GM18858 (cell line): ENCODE measurements at regions not wholly inside any gene's neighbourhood (a gene's known extent, or its start where the extent isn't known, plus 50 kb on each side); places are given as distances from the start of the nearest gene placed in this dataset.
"Not testable (repeated sequence)": the region's sequence is repeated elsewhere in the genome, so short reads cannot be mapped to it uniquely, and the experiment has no call there.

Source experiments
- ATAC-seq: cut with Tn5 transposase; IDR thresholded peaks from one replicate; pipeline ENCODE4 v1.9.1; 2021; ENCODE audit not compliant: unreplicated experiment

DNA sequence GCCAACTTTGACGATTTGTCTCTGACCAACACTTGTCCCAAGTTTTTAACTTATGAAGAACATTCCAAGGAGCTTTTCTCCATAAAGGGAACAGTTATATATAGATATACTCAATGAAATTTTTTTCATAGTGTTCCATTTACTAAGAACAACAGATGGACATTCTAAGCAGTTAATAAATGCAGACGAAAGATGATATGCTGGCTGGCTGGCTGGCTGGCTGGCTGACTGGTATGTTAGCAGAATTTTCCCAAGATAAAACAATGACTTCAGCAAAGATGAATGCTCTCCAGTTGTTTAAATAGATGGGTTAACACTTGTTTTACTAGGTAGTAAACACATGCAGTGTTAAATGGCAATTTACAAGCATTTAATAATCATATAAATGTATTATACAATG is 62.2 kb downstream of the SPANXN3 start:
- ATAC-seq, result no peak

DNA sequence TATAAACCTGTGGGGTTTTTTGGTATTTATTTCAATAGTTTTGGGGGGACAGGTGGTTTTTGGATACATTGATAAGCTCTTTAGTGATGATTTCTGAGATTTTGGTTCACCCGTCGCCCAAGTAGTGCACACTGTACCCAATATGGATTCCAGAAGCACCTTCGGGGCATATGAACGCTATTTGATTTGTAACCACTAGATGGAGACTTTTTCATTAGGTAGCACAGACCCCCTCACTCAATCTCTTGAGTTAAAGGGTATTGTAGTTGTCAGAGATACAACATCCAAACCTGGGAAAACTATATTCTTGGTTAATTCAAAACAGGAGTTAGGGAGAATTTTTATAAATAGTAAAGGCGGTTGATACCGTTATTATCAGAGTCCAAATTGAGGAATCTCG is 79.8 kb downstream of the SPANXN3 start:
- no peak for ATAC-seq

DNA sequence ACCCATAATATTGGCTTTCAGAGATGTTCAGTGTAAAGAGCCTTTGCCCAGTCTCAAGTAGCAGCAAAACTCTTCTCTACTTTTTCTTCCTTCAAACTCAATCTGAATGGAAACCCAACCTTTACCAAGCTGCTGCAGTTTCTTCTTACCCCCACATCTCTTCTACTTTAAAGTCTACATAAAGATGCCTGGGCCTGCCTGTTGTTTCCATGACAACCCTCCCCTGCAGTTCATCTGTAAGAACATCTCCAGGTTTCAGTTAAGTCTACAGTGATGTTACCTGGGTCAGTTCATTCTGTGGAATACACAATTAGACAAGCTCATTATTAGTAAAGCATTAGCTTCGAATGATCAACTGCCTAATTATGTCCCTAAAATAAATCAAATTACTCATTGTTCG is 81.4 kb downstream of the SPANXN3 start:
- ATAC-seq, result no peak

DNA sequence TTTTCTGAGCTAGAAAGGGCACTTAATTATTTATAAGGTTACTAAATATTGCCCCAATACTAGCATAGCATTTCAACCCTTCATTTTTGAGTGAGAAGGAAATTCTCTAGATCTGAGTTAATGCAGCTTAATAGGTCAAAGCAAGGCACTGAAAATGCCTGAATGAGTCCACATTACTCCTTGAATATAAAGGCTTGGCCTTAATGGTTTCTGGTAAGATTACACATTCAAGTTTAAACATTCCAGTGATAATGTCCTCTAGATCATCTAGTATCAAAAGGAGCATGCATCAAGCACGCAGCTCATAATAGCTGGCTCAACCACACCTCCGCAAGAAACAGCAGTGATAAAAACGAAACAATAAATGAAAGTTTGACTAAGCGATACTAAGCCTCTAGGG is 87.5 kb downstream of the SPANXN3 start:
- ATAC-seq, result no peak

DNA sequence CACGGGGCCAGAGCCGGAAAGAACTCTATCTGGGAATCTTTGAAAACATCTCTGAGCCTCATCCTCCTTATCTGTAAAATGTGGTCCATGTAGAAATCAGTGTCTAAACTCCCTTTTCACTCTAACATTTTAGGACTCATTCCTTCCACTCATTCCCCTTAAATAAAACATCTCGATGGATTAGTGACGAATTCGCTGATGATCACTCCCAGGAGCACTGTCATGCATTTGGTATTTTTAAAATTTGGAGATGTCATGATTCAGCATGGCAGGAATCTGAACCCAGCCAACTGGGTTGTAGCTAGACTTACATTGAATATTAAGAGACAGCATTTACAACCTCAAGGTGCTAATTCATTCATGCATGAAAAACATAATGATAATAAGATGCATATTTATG is 88.1 kb downstream of the SPANXN3 start:
- no peak for ATAC-seq

DNA sequence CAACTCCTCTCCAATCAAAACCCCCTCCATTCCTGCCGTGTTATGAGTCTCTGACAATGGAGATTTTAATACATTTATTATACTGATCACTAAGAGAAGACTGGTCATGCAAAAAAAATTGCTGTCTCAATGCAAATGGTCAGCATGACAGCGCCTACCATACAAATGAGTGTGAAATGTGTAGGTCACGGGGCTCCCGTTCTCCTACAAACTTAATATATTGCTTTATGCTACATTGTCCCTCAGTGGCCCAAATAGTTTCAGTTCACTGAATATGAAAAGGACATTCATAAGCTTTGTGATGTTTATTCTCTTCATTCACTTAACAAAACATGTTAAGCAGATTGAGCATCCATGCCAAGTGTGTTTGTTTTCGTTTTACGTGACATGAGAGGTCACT is 116.1 kb downstream of the SPANXN3 start:
- no peak for ATAC-seq

DNA sequence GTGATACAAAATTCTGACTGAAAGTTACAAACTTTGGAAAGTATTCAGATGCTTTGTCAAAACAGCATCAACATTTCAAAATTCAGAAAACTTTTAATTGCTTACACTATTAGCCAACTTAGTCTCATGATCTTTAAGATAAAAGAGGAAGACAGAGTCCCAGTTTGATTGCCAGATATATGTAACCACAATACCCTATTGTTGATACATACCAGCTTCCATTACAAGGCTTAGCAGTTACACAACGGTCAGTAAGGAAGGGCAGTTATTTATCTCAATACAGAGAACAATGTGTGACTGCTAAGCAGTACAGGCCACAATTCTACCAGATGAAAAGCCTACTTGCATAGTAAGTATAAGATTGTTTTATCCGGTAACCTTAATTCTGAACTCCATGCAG is 138.4 kb downstream of the SPANXN3 start:
- no peak for ATAC-seq

DNA sequence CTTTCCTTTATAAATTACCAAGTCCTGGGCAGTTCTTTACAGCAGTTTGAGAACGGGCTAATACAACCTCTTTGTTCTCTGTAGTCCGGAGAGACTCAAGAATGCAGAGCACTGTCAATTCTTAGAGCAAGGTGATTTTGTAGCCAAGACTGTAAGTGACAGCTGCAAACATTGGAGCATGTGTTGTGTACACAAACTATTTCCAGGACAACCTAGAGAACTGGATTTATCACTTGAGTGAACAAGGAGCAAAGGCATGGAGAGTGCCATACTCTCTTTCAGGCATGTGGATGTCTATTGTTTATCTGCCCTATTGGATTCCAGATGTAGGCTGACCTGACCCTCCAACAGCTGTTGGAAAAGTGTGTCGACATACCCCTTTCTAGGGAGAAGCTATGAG is 153.9 kb downstream of the SPANXN3 start:
- no peak for ATAC-seq

DNA sequence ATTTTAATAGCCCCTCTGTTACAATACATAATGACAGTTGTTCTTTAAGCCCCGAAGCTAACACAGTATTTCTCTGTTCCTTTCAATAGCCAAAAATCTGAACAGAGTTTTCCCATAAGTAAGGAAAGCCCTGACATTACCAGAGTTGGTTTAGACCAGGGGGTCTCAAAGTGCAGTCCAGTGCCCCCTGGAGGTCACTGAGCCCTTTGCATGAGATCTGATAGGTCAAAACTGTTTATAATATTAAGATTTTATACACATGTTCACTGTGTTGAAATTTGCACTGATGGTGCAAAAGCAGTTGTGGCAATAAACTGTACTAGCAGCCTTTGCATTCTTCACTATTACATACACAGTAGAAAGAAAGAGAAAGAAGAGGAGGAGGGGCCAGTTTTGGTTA is 177.1 kb downstream of the SPANXN3 start:
- no peak for ATAC-seq

DNA sequence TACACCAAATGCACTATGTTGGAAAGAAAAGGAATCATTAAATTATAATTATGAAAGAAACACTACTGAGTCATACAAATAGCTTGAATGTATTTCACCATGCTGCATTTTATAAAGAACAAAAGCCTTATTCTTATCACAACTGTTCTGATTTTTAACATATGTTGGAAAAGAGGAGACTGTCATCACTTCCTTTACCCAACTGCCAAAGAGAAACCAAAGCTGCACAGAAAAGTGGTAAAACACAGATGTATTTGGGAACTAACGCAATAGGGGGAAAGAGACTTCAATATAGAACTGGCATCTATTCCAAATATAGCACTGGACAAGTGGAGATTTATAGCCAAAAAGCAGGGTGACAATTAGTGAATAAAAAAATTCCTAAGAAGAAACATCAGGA is 181.0 kb downstream of the SPANXN3 start:
- no peak for ATAC-seq

DNA sequence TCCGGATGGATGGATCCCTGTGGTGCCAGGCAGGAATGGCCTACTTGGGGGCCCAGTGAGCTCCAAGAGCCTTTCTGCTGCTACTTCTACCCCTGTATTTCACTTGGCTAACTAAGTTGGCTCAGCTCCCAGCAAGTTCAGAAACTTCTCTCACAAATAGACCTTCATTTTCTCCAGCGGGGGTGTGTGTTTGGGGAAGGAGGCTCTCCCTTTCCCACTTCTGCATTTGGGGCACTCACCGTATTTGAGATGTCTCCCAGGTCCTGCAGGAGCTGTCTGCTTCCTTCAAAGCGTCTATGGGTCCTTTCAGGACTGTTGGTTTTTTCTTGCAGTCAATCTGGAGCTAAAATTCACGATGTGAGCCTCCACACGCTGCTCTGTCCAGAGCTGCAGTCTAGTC is 197.7 kb downstream of the SPANXN3 start:
- no peak for ATAC-seq

DNA sequence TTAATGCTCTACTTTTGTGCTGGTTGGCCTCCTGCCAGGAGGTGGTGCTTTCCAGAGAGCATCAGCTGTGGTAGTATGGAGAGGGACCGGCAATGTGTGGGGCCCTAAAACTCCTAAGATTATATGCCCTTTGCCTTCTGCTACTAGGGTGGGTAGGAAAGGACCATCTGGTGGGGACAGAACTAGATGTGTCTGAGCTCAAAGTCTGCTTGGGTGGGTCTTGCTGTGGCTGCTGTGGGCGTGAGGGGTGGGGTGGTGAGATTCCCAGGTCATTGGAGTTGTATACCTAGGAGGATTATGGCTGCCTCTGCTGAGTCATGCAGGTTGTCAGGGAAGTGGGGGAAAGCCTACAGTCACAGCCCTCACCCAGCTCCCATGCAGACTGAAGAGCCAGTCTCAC is 198.4 kb downstream of the SPANXN3 start:
- not testable (repeated sequence) for ATAC-seq

DNA sequence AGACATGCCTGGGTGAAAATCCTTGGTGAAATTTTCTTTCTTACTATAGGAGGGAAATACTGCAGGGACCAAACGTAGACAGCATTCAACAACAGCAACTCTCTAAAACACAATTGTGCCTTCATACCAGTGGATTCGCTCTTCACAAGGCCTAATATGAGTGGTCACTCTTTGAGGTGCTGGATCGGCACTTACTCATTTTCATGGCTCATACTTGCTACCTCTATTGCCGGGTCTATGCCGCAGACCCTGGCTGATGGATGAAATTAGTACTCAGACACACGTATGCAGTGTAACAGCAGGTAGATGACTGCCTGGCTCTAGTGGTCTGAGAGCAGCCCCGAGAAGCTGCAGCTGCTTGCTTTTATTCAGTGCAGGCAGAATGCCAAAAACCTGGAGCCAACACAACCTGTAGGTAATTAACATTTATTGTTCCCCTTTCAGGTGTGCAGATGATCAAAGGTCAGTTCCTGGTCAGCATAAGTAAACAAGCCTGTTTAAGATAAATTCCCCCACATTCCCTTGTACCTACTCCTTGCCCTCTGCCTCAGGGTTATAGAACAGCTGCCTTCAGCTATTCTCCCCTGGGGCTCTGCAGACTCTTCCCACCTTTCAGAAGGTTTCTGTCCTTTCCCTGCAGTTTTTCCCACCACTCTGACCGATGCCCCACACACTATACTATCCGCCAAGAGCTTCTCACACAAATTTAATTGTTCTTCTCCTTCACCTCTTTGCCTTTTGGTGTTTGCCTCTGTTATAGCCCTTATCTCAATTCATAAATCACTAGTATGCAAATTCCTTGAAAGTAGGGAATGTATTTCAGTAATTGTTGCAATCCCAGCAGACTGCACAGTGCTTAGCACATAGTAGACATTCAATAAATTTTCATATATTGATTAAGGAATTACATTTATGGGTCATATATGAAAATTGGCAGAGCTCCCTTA is 210.0 kb downstream of the SPANXN3 start:
- no peak for ATAC-seq

DNA sequence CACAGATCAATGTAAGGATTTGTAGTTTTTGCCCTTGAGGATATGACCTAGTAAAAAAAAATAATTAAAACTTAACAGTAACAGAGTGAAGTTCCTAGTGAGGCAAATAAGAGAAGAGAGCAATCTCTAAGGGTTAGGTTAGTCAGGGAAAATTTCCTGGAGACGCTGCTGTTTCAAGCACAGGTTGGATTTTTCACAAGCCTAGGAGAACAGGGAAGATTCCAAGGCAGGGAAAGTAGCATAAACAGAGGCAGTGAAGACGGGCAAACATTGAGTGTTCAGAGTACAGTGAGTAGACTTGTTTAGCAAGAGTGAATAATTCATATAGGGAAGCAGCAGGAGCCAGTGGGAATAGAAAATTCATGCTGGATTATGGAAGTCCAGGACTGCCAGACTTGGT is 212.8 kb downstream of the SPANXN3 start:
- no peak for ATAC-seq

DNA sequence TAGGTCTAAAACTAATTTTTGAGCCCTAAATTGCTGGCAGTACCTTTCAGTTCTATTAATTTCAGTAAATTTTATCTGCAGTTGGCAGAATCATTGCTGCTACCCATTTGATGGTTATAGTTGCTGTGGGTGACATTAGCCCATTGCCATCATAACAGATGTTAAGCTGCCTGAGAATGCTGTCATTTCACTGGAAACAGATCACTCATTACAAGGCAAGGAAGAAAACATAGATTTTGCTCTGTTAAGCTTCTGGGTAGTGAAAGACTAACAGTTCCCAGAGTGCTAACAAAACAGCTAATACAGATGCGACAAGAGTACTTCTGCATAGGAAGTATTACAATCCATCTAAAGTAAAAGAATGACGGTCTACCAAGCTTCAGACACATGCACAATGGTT is 213.2 kb downstream of the SPANXN3 start:
- ATAC-seq, result no peak

DNA sequence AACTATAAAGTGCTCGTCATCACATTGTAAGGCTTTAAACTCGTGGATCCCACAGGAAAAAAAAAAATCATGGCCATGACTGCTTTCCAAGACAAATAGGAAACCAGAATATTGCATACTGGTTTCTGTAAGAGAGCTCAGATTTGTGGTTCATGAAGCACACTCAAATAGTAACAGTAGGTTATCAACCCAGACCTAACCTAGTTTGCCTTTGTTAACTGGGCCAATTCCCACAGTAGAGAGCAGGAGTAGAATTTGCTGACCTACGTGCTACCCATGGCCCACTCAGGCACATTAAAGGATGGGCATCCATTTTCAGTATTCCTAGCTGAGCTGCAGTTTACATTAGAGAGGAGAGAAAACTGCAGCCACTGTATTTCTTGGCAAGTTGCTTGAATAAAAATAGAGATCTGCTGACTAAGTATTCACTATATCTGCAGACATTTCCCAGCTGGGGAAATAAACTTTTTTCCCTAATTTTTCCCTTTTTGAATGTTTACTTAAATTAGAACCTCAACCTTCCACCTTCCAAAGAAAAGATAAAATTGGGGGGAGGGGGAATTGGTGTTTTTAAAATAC is 218.5 kb downstream of the SPANXN3 start:
- no peak for ATAC-seq

DNA sequence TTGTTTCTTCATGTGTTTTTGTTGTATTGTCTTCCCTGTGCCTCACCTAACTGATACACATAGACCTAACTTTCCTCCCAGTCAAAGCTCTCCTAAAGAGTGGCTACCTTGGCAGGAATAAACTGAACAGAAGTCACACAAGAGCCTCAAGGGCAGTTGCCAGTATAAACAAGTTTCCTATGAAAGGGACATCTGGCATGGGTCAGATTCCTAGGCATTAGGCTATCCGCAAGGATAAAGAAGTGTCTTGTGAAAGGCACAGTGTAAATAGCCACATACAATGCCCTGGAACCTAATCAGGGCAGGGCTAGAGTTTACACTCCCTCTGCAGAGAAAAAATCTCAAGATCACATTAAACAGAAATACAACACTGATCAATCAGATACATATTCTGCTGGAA is 220.8 kb downstream of the SPANXN3 start:
- ATAC-seq, result no peak

DNA sequence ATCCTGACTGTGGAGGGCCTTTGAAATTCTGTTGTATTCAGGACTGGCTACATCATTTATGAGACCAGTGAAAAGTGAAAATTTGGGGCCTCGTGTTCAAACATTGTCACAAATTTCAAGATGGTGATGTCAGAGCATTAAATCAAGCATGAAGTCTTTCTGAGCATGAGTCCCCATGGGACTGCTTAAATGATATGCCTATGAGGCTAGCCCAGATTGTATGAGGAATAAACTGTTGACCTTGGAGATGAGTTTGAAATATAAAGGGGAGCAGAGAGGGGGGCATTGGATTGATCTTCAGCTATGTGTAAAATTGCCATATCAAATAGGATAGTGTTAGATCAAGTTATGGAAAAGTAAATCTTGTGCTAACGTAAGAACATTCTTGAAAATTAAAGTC is 230.0 kb downstream of the SPANXN3 start:
- ATAC-seq, result no peak

DNA sequence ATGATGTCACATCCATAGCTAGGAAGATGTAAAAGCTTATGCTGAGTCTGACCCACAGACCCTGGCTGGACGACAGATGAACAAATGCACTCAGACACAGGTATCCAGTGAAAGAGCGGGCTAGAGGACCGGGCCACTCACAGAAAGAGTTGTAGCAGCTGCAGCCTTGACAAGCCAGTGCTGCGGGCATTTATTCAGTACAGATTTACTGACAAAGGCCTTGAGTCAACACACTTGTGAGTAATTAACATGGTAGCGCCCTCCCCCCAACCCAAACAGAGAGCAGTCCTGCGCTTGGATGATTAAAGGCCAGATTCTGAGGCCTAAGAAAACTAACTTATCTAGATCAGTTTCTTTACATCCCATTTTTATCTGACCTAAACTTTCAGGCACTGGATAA is 244.6 kb downstream of the SPANXN4 start:
- no peak for ATAC-seq

DNA sequence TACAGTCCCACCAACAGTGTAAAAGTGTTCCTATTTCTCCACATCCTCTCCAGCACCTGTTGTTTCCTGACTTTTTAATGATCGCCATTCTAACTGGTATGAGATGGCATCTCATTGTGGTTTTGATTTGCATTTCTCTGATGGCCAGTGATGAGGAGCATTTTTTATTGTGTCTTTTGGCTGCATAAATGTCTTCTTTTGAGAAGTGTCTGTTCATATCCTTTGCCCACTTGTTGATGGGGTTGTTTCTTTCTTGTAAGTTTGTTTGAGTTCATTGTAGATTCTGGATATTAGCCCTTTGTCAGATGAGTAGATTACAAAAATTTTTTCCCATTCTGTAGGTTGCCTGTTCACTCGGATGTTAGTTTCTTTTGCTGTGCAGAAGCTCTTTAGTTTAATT is 218.9 kb downstream of the SPANXN4 start:
- ATAC-seq, result not testable (repeated sequence)

DNA sequence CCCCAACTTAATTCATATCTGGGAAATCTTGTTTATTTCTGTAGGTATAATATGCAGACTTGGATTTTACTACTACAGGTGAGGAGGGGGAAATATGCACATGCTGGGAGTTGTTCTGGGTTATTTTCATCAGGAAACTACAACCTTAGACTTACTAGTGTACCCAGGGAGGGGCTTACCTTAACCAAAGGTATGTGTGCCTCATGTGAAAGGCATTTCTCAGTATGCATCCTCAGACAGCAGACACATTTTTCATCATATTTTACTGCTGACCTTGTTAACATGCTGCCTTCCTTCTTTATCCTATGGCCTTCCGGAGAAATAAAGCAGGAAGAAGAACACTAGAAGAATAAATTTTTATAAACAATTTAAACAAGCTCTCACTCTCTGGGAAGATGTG is 214.9 kb downstream of the SPANXN4 start:
- ATAC-seq, result no peak

DNA sequence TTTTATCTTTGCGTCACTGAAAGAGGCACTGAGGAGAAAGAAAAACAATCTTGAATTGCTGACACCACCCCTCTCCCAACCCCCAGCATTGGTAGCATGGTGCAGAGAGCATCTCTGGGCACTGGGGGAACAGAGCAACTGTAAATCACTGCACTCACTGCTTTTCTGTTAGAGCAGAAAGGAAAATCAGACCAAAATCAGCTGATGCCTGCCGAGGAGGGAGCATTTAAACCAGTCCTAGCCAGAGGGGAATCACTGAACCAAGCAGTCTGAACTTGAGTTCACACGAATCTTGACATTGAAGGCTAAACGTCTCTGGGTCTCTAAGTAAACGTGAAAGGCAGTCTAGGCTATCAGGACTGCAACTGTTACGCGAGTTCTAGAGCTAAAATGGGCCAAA is 205.8 kb downstream of the SPANXN4 start:
- no peak for ATAC-seq

DNA sequence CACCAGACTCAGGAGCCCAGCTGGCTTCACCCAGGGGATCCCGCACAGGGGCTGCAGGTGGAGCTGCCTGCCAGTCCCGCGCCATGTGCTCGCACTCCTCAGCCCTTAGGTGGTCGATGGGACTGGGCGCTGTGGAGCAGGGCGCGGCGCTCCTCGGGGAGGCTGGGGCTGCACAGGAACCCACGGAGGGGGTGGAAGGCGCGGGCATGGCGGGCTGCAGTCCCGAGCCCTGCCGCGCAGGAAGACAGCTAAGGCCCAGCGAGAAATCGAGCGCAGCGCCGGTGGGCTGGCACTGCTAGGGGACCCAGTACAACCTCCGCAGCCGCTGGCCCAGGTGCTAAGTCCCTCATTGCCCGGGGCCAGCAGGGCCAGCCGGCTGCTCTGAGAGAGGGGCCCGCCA is 202.9 kb downstream of the SPANXN4 start:
- ATAC-seq, result not testable (repeated sequence)
